Activated CD4-positive, alpha-beta T cell treated with anti-CD3 and anti-CD28 coated beads, Interleukin-2, amount 10 ng/mL, durations not matched to agents 24 days and 14 days (primary cell): ENCODE measurements at regions not wholly inside any gene's neighbourhood (a gene's known extent, or its start where the extent isn't known, plus 50 kb on each side); places are given as distances from the start of the nearest gene placed in this dataset.

Experiments
- DNase-seq: peaks from one replicate; pipeline ENCODE4 v3.0.0; 2022
- H3K27ac Mint-ChIP-seq: one replicate; pipeline ENCODE4 v1.8.0; 2022; ENCODE audit warnings: mild to moderate bottlenecking, mixed read lengths
- H3K27me3 Mint-ChIP-seq: one replicate; pipeline ENCODE4 v1.8.0; 2022; ENCODE audit warnings: mixed read lengths
- H3K36me3 Mint-ChIP-seq: one replicate; pipeline ENCODE4 v1.8.0; 2022; ENCODE audit warnings: low read depth, mild to moderate bottlenecking, mixed read lengths
- H3K4me1 Mint-ChIP-seq: one replicate; pipeline ENCODE4 v1.8.0; 2021; ENCODE audit warnings: mixed read lengths
- H3K4me3 Mint-ChIP-seq: one replicate; pipeline ENCODE4 v1.8.0; 2022; ENCODE audit warnings: mild to moderate bottlenecking, moderate library complexity, mixed read lengths
- H3K9me3 Mint-ChIP-seq: one replicate; pipeline ENCODE4 v1.8.0; 2021; ENCODE audit warnings: mixed read lengths
- intact Hi-C: fragments of 100-400 bp; cut with micrococcal nuclease; formaldehyde crosslinking; loops from one replicate; pipeline ENCODE4 v1.15.1; 2023

GRCh38 chr2:122528061-122528460, 772.6 kb downstream of the TSN start:
- intact Hi-C loops: no loop called here
- Mint-ChIP-seq H3K4me3 (no peak overlapping the region), H3K4me1 (no peaks in the 10 kb centered on the region), H3K36me3 (no peaks in the 10 kb centered on the region), H3K27ac (no peak overlapping the region), H3K27me3 (no peaks in the 10 kb centered on the region), H3K9me3 (no peaks in the 10 kb centered on the region)
- DNase-seq: no peak

- intact Hi-C loops: no loop called here
- DNase-seq: no peak
- H3K4me1 Mint-ChIP-seq: no peaks in the 10 kb centered on the region
- H3K27ac Mint-ChIP-seq: no peak overlapping the region
- no peaks in the 10 kb centered on the region for H3K36me3 Mint-ChIP-seq
- no peaks in the 10 kb centered on the region for H3K9me3 Mint-ChIP-seq
- no peaks in the 10 kb centered on the region for H3K27me3 Mint-ChIP-seq
- no peak overlapping the region for H3K4me3 Mint-ChIP-seq
These were observed 773.7 kb downstream of the TSN start for GRCh38 chr2:122528958-122529705.

GRCh38 chr2:122530814-122531213, 775.4 kb downstream of the TSN start:
- Mint-ChIP-seq H3K27ac (no peak overlapping the region), H3K4me3 (no peak overlapping the region), H3K4me1 (no peaks in the 10 kb centered on the region), H3K27me3 (no peaks in the 10 kb centered on the region), H3K36me3 (no peaks in the 10 kb centered on the region), H3K9me3 (no peaks in the 10 kb centered on the region)
- intact Hi-C loops: no loop called here
- DNase-seq: no peak

- Mint-ChIP-seq H3K36me3 (no peaks in the 10 kb centered on the region), H3K27ac (no peak overlapping the region), H3K4me1 (no peaks in the 10 kb centered on the region), H3K9me3 (no peaks in the 10 kb centered on the region), H3K27me3 (no peaks in the 10 kb centered on the region), H3K4me3 (no peak overlapping the region)
- no peak for DNase-seq
- intact Hi-C loops: no loop called here
These were observed 776.0 kb downstream of the TSN start for GRCh38 chr2:122531290-122532071.

- intact Hi-C loops: no loop called here
- no peak for DNase-seq
- no peaks in the 10 kb centered on the region for H3K4me1 Mint-ChIP-seq
- H3K4me3 Mint-ChIP-seq: no peak overlapping the region
- H3K36me3 Mint-ChIP-seq: no peaks in the 10 kb centered on the region
- H3K27ac Mint-ChIP-seq: no peak overlapping the region
- H3K9me3 Mint-ChIP-seq: no peaks in the 10 kb centered on the region
- H3K27me3 Mint-ChIP-seq: no peaks in the 10 kb centered on the region
These were observed 776.6 kb downstream of the TSN start for GRCh38 chr2:122532072-122532344.

GRCh38 chr2:122532481-122532880, 777.0 kb downstream of the TSN start:
- H3K27me3 Mint-ChIP-seq: no peaks in the 10 kb centered on the region
- H3K9me3 Mint-ChIP-seq: no peaks in the 10 kb centered on the region
- H3K27ac Mint-ChIP-seq: no peak overlapping the region
- H3K4me1 Mint-ChIP-seq: no peaks in the 10 kb centered on the region
- H3K4me3 Mint-ChIP-seq: no peak overlapping the region
- intact Hi-C loops: no loop called here
- DNase-seq: no peak
- no peaks in the 10 kb centered on the region for H3K36me3 Mint-ChIP-seq

- Mint-ChIP-seq H3K36me3 (no peaks in the 10 kb centered on the region), H3K4me1 (no peaks in the 10 kb centered on the region), H3K27me3 (no peaks in the 10 kb centered on the region), H3K4me3 (no peak overlapping the region), H3K27ac (no peak overlapping the region), H3K9me3 (no peaks in the 10 kb centered on the region)
- intact Hi-C loops: no loop called here
- no peak for DNase-seq
These were observed 780.6 kb downstream of the TSN start for GRCh38 chr2:122535960-122536505.

- H3K27me3 Mint-ChIP-seq: no peaks in the 10 kb centered on the region
- H3K4me3 Mint-ChIP-seq: no peak overlapping the region
- H3K9me3 Mint-ChIP-seq: peaks cover 3% of the 10 kb centered on the region
- H3K4me1 Mint-ChIP-seq: no peaks in the 10 kb centered on the region
- H3K36me3 Mint-ChIP-seq: no peaks in the 10 kb centered on the region
- intact Hi-C loops: no loop called here
- no peak overlapping the region for H3K27ac Mint-ChIP-seq
- DNase-seq: no peak
These were observed 783.9 kb downstream of the TSN start for GRCh38 chr2:122539311-122539710.

- no peaks in the 10 kb centered on the region for H3K27me3 Mint-ChIP-seq
- no peaks in the 10 kb centered on the region for H3K36me3 Mint-ChIP-seq
- H3K27ac Mint-ChIP-seq: no peak overlapping the region
- no peak for DNase-seq
- no peaks in the 10 kb centered on the region for H3K4me1 Mint-ChIP-seq
- intact Hi-C loops: no loop called here
- H3K4me3 Mint-ChIP-seq: no peak overlapping the region
- peaks cover 3% of the 10 kb centered on the region for H3K9me3 Mint-ChIP-seq
These were observed 784.5 kb downstream of the TSN start for GRCh38 chr2:122539920-122540319.

GRCh38 chr2:122542236-122542635, 786.8 kb downstream of the TSN start:
- Mint-ChIP-seq H3K27me3 (no peaks in the 10 kb centered on the region), H3K9me3 (peaks cover 3% of the 10 kb centered on the region), H3K27ac (no peak overlapping the region), H3K4me1 (no peaks in the 10 kb centered on the region), H3K4me3 (no peak overlapping the region), H3K36me3 (no peaks in the 10 kb centered on the region)
- intact Hi-C loops: no loop called here
- no peak for DNase-seq

- Mint-ChIP-seq H3K4me1 (no peaks in the 10 kb centered on the region), H3K4me3 (no peak overlapping the region), H3K27ac (no peak overlapping the region), H3K36me3 (no peaks in the 10 kb centered on the region), H3K9me3 (peaks cover 3% of the 10 kb centered on the region), H3K27me3 (no peaks in the 10 kb centered on the region)
- DNase-seq: no peak
- intact Hi-C loops: no loop called here
These were observed 787.2 kb downstream of the TSN start for GRCh38 chr2:122542646-122543045.

GRCh38 chr2:122543815-122544214, 788.4 kb downstream of the TSN start:
- no peak overlapping the region for H3K4me3 Mint-ChIP-seq
- H3K27ac Mint-ChIP-seq: no peak overlapping the region
- no peaks in the 10 kb centered on the region for H3K4me1 Mint-ChIP-seq
- peaks cover 3% of the 10 kb centered on the region for H3K9me3 Mint-ChIP-seq
- H3K27me3 Mint-ChIP-seq: no peaks in the 10 kb centered on the region
- H3K36me3 Mint-ChIP-seq: no peaks in the 10 kb centered on the region
- no peak for DNase-seq
- intact Hi-C loops: no loop called here

GRCh38 chr2:122545821-122546220, 790.4 kb downstream of the TSN start:
- Mint-ChIP-seq H3K27me3 (no peaks in the 10 kb centered on the region), H3K9me3 (peaks cover 10% of the 10 kb centered on the region), H3K36me3 (no peaks in the 10 kb centered on the region), H3K4me1 (no peaks in the 10 kb centered on the region), H3K27ac (no peak overlapping the region), H3K4me3 (no peak overlapping the region)
- no peak for DNase-seq
- intact Hi-C loops: no loop called here

- Mint-ChIP-seq H3K9me3 (no peaks in the 10 kb centered on the region), H3K27ac (no peak overlapping the region), H3K27me3 (no peaks in the 10 kb centered on the region), H3K36me3 (no peaks in the 10 kb centered on the region), H3K4me3 (no peak overlapping the region), H3K4me1 (no peaks in the 10 kb centered on the region)
- intact Hi-C loops: no loop called here
- DNase-seq: no peak
These were observed 807.3 kb downstream of the TSN start for GRCh38 chr2:122562775-122563174.
